Stimulated activated CD4-positive, alpha-beta T cell treated with anti-CD3 and anti-CD28 coated beads, Interleukin-2, amount 100 ng/mL, for 24 hours (primary cell): ENCODE measurements at regions not wholly inside any gene's neighbourhood (a gene's known extent, or its start where the extent isn't known, plus 50 kb on each side); places are given as distances from the start of the nearest gene placed in this dataset.

Source experiments
- DNase-seq, 2 donors: peaks; one replicate each; pipeline ENCODE4 v3.0.0-alpha.2; 2020

GRCh38 chr5:27308153-27308552, 269.8 kb upstream of the CDH9 start:
- DNase-seq: no peak

- no peak for DNase-seq
Measured at GRCh38 chr5:27290172-27290571, 251.8 kb upstream of the CDH9 start.

GRCh38 chr5:27276119-27276518, 237.7 kb upstream of the CDH9 start:
- DNase-seq: no peak

- DNase-seq: no peak
Measured at GRCh38 chr5:27275345-27275744, 237.0 kb upstream of the CDH9 start.

GRCh38 chr5:27269766-27270165, 231.4 kb upstream of the CDH9 start:
- no peak for DNase-seq

GRCh38 chr5:27267209-27267824, 228.9 kb upstream of the CDH9 start:
- no peak for DNase-seq

GRCh38 chr5:27266184-27266583, 227.8 kb upstream of the CDH9 start:
- no peak for DNase-seq

GRCh38 chr5:27257696-27258095, 219.3 kb upstream of the CDH9 start:
- DNase-seq: no peak

GRCh38 chr5:27252911-27253310, 214.5 kb upstream of the CDH9 start:
- DNase-seq: no peak

- no peak for DNase-seq
Measured at GRCh38 chr5:27242258-27242626, 203.9 kb upstream of the CDH9 start.

GRCh38 chr5:27241564-27242257, 203.3 kb upstream of the CDH9 start:
- no peak for DNase-seq

GRCh38 chr5:27240791-27241190, 202.4 kb upstream of the CDH9 start:
- no peak for DNase-seq

GRCh38 chr5:27234916-27235315, 196.5 kb upstream of the CDH9 start:
- DNase-seq: no peak

GRCh38 chr5:27221410-27221809, 183.0 kb upstream of the CDH9 start:
- no peak for DNase-seq

- no peak for DNase-seq
Measured at GRCh38 chr5:27220752-27221151, 182.4 kb upstream of the CDH9 start.

GRCh38 chr5:27217977-27218376, 179.6 kb upstream of the CDH9 start:
- DNase-seq: no peak

GRCh38 chr5:27217155-27217956, 179.0 kb upstream of the CDH9 start:
- no peak for DNase-seq

- DNase-seq: no peak
Measured at GRCh38 chr5:27216367-27216950, 178.1 kb upstream of the CDH9 start.

GRCh38 chr5:27208051-27208450, 169.7 kb upstream of the CDH9 start:
- DNase-seq: no peak

GRCh38 chr5:27191786-27192510, 153.6 kb upstream of the CDH9 start:
- no peak for DNase-seq

GRCh38 chr5:27172693-27173092, 134.3 kb upstream of the CDH9 start:
- no peak for DNase-seq

- no peak for DNase-seq
Measured at GRCh38 chr5:27171761-27172261, 133.4 kb upstream of the CDH9 start.

- no peak for DNase-seq
Measured at GRCh38 chr5:27158775-27159174, 120.4 kb upstream of the CDH9 start.
